ENCODE measurements at regions not wholly inside any gene's neighbourhood (a gene's known extent, or its start where the extent isn't known, plus 50 kb on each side); places are given as distances from the start of the nearest gene placed in this dataset.

GRCh38 chr1:220430586-220430985 lies 97.3 kb upstream of the MARK1 start:
- TF ChIP-seq CTCF (IDR thresholded peaks at IDR 0.05 in 2 of 3, conservative IDR thresholded peaks at IDR 0.05 in 1 of 3; ENCODE audit: insufficient read depth in 2 of 3, low read depth in 1 of 3, low read length in 3 of 3), result 0 out of 6 replicates have a peak, but pooled peaks of 1 of the 3 experiments have one; percentile 4
- no peak for TF ChIP-seq ZNF282 (CRISPR knock-in tag; IDR thresholded peaks at IDR 0.05)
- TF ChIP-seq HEY1 (CRISPR knock-in tag; IDR thresholded peaks at IDR 0.05; ENCODE audit: borderline replicate concordance), result no peak
- no peak for TF ChIP-seq TEAD4 (IDR thresholded peaks at IDR 0.05; ENCODE audit: low read length)
- TF ChIP-seq TEAD4 (CRISPR knock-in tag; IDR thresholded peaks at IDR 0.05; ENCODE audit: borderline replicate concordance), result no peak
- no peak for TF ChIP-seq RERE (CRISPR knock-in tag; IDR thresholded peaks at IDR 0.05; ENCODE audit: borderline replicate concordance)
- TF ChIP-seq, protein P1, sequence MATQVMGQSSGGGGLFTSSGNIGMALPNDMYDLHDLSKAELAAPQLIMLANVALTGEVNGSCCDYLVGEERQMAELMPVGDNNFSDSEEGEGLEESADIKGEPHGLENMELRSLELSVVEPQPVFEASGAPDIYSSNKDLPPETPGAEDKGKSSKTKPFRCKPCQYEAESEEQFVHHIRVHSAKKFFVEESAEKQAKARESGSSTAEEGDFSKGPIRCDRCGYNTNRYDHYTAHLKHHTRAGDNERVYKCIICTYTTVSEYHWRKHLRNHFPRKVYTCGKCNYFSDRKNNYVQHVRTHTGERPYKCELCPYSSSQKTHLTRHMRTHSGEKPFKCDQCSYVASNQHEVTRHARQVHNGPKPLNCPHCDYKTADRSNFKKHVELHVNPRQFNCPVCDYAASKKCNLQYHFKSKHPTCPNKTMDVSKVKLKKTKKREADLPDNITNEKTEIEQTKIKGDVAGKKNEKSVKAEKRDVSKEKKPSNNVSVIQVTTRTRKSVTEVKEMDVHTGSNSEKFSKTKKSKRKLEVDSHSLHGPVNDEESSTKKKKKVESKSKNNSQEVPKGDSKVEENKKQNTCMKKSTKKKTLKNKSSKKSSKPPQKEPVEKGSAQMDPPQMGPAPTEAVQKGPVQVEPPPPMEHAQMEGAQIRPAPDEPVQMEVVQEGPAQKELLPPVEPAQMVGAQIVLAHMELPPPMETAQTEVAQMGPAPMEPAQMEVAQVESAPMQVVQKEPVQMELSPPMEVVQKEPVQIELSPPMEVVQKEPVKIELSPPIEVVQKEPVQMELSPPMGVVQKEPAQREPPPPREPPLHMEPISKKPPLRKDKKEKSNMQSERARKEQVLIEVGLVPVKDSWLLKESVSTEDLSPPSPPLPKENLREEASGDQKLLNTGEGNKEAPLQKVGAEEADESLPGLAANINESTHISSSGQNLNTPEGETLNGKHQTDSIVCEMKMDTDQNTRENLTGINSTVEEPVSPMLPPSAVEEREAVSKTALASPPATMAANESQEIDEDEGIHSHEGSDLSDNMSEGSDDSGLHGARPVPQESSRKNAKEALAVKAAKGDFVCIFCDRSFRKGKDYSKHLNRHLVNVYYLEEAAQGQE (IDR thresholded peaks at IDR 0.05; ENCODE audit: borderline replicate concordance), result no peak
- TF ChIP-seq, protein P1 (CRISPR knock-in tag; IDR thresholded peaks at IDR 0.05; ENCODE audit: low read depth), result no peak

All from K562 (cell line).